ENCODE measurements at regions not wholly inside any gene's neighbourhood (a gene's known extent, or its start where the extent isn't known, plus 50 kb on each side); places are given as distances from the start of the nearest gene placed in this dataset.

- ATAC-seq (ENCODE audit: poor library complexity): no peak
- no peak for DNase-seq
- intact Hi-C loops (cut with DNase I): no loop called here
These were observed 1155.7 kb upstream of the CDH18 start for GRCh38 chr5:21143686-21144085.

DNA sequence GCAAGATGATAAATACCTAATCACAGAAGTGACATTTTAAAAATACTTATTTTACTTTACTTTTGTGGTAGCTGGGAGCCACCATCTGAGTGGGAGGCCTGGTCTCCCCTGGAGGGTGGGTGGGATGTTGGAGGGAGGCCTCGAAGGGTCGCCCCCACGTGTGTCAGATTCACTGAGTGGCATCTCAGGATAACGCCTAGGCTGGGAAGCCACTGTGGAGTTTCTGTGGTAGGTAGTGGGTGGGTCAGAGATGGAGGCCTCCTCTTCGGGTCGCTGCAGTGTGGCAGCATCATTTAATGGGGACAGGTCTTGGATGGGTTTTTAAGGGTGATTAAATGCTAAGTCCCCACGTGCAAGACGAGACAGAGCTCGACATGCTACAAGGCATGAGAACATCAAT, 1154.8 kb upstream of the CDH18 start:
- no peak for ATAC-seq (ENCODE audit: poor library complexity)
- DNase-seq: no peak
- intact Hi-C loops (cut with DNase I): no loop called here

GRCh38 chr5:21140987-21141386, 1153.0 kb upstream of the CDH18 start:
- ATAC-seq (ENCODE audit: poor library complexity) (no peak), DNase-seq (no peak)
- intact Hi-C loops (cut with DNase I): no loop called here

- intact Hi-C loops (cut with DNase I): no loop called here
- DNase-seq: no peak
- ATAC-seq (ENCODE audit: poor library complexity): no peak
These were observed 1138.2 kb upstream of the CDH18 start for GRCh38 chr5:21126236-21126635.

- no peak for ATAC-seq (ENCODE audit: poor library complexity)
- intact Hi-C loops (cut with DNase I): no loop called here
These were observed 1137.4 kb upstream of the CDH18 start for GRCh38 chr5:21125238-21125983.

DNA sequence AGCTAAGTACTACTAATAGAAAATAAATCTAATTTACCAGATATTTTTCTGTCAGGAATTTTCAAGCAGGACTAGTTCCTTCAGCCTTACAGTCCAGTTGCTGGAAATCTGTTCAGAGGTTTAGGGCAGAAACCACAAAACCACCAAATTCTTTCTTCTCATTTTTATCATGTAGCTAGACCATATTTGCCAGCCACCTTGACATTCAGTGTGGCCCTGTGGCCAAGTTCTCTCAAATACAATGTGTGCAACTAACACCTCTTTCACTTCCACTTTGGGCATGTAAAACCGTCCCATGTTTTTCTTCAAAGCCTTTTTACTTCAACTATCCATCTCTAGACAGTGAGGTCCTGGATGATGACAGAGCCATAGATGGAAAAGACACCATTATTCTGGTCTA, 1133.2 kb upstream of the CDH18 start:
- ATAC-seq (ENCODE audit: poor library complexity) (no peak), DNase-seq (no peak)
- intact Hi-C loops (cut with DNase I): no loop called here

More at GRCh38 chr5:21125238-21125983, 1137.4 kb upstream of the CDH18 start:
- no peak for DNase-seq

- DNase-seq (no peak), ATAC-seq (ENCODE audit: poor library complexity) (no peak)
- intact Hi-C loops (cut with DNase I): no loop called here
These were observed 1109.7 kb upstream of the CDH18 start for GRCh38 chr5:21097661-21098060.

GRCh38 chr5:21094619-21095018, 1106.6 kb upstream of the CDH18 start:
- ATAC-seq (ENCODE audit: poor library complexity): no peak
- intact Hi-C loops (cut with DNase I): no loop called here
- DNase-seq: no peak

DNA sequence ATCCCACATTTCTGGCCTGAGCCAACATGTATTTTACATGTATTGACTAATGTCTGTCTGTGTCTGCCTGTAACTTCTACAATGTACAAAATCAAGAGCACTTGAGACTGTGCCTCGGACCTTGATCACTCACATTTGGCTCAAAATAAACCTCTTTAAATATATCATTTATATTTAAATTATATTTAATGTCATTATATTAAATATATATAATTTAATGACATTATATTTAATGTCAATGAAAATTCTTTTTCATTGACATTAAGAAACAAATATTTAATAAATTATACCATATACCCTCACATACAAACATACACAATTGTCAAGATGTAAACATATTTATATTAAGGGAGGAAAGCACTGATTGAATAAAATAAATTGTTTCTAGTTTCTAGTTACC, 1099.8 kb upstream of the CDH18 start:
- no peak for ATAC-seq (ENCODE audit: poor library complexity)
- intact Hi-C loops (cut with DNase I): no loop called here
- DNase-seq: no peak

- intact Hi-C loops (cut with DNase I): no loop called here
- ATAC-seq (ENCODE audit: poor library complexity): no peak
- no peak for DNase-seq
These were observed 1097.8 kb upstream of the CDH18 start for GRCh38 chr5:21085791-21086190.

DNA sequence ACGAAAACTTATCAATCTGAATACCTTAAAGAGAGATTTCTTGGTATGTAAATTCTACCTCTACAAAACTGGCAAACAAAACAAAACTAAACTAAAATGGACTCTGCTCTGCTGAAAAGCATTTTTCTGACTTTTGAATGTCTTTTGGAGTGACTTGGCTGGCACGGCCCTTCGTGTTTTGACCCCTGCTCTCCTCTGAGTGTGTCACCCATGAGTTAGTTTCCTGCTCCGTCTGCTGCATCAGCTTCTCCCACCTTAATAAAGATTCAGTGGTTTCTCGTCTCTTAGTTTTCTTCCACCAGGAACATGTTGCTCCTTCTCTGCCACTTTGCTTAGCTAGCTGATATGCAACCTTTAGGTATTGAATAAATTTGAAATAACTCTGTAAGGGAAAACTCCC, 1084.0 kb upstream of the CDH18 start:
- intact Hi-C loops (cut with DNase I): no loop called here
- DNase-seq: no peak
- no peak for ATAC-seq (ENCODE audit: poor library complexity)

DNA sequence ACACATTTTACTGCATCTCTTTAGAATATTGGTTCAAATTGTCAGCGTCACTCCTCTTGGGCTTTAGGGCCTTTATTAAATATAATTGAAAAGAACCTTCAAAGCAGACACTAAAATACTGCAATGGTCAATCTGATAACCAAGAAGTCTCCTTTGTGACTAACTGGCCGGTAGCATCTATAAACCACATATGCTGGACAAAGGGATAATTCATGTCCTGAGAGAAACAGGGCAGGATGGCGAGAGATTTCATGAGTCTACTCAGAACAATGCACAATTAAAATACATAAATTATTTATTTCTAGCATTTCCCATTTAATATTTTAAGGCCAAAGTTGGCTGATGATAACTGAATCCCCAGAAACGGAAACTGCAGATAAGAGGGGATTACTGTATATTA, 1083.4 kb upstream of the CDH18 start:
- ATAC-seq (ENCODE audit: poor library complexity) (no peak), DNase-seq (no peak)
- intact Hi-C loops (cut with DNase I): no loop called here

DNA sequence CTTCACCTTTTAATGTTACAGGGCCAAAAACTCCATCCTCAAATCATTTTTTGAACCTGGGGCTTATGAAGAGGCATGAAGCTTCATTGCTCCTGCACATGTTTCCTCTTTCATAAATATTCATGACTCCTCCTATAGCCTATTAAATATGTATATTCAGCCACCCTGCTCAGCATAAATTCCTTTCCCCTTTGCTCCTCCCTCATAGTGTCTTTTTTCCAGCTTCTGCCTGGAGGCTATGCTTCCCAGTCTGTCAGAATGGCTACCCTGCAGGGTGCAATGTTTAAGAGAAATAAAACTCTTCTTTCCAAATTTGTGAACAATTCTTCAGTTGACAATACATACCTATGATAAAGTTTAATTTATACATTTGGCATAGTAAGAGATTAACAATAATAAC, 1082.9 kb upstream of the CDH18 start:
- ATAC-seq (ENCODE audit: poor library complexity) (no peak), DNase-seq (no peak)
- intact Hi-C loops (cut with DNase I): no loop called here

DNA sequence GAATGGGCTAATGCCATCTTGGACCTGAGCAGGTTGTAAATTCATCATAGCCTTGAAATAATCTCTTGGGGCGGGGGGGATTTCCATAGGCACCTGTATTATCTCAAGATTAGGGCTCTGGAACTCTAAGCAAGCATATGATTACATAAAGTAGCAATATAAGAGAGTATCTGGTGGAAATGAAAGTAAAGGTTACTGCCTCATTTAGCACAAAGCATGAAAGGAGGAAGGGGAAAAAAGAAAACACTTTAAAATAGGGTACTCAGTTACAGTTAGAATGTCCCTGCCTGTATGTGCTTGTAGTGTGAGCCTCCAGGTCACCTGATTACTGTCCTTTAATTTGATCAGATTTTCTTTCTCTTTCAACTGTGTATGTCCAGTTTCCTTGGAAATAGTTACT, 1079.7 kb upstream of the CDH18 start:
- ATAC-seq (ENCODE audit: poor library complexity) (no peak), DNase-seq (no peak)
- intact Hi-C loops (cut with DNase I): no loop called here

- ATAC-seq (ENCODE audit: poor library complexity) (no peak), DNase-seq (no peak)
- intact Hi-C loops (cut with DNase I): no loop called here
These were observed 1075.1 kb upstream of the CDH18 start for GRCh38 chr5:21063146-21063545.

- ATAC-seq (ENCODE audit: poor library complexity): no peak
These were observed 1070.3 kb upstream of the CDH18 start for GRCh38 chr5:21058289-21058688.

DNA sequence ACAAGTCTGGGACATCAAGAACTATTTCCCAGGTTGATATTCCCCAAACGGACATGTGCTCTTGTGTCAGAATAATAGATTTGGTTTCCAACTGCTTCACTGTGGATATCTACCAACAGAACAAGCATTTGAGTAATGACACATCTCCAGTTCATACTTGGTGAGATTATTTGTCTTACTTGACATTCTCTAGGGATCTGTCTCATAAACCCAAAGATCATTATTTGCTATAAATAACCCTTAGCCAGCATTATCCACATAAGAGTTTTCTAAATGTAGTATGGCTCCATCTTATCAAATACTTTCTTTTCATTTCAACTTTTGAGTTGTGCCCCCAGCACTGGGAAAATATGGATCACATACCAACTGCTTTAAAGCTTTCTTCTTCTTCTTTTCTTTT, 1063.9 kb upstream of the CDH18 start:
- intact Hi-C loops (cut with DNase I): no loop called here
- ATAC-seq (ENCODE audit: poor library complexity) (no peak), DNase-seq (no peak)

More at GRCh38 chr5:21058289-21058688, 1070.3 kb upstream of the CDH18 start:
- DNase-seq: no peak
- intact Hi-C loops (cut with DNase I): no loop called here

DNA sequence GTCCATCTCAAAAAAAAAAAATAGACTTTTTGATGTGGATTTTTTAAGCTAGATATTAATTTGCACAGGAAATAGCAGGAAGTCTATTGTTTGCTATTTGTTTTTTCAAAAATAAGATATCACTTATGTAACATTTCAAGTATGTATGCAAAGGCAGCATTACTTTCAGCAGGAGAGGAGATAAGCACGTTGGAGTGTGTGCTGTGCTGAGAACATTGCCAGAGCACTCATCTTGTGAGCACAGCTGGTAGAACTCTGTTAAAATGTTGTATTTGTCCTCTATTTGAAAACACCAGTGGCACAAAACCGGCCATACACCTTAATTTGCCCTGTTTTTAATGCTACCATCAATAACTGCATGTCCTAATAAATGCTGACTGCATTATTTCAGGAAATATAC, 1061.9 kb upstream of the CDH18 start:
- no peak for ATAC-seq (ENCODE audit: poor library complexity)
- no peak for DNase-seq
- intact Hi-C loops (cut with DNase I): no loop called here

GRCh38 chr5:21030981-21031380, 1043.0 kb upstream of the CDH18 start:
- intact Hi-C loops (cut with DNase I): no loop called here
- ATAC-seq (ENCODE audit: poor library complexity) (no peak), DNase-seq (no peak)

DNA sequence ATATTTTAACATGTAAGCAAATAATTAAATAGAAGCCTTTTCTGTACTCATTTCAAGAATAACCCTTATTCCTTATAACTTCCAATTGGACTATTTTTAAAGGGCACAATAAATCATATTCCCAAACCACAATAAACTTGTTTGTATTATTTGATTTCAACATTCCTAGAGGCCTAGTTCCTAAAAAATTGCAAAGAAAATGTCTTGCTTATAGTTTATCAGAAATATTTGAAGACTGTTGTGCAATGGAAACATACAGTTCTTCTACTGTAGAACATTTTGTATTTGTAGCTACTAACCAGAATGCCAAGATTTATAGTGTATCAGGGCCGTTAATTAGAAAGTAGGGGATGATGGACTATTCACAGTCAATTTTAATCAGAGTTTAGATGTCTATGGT, 1037.0 kb upstream of the CDH18 start:
- intact Hi-C loops (cut with DNase I): no loop called here
- no peak for DNase-seq
- no peak for ATAC-seq (ENCODE audit: poor library complexity)

GRCh38 chr5:21013237-21013636, 1025.2 kb upstream of the CDH18 start:
- ATAC-seq (ENCODE audit: poor library complexity) (no peak), DNase-seq (no peak)
- intact Hi-C loops (cut with DNase I): no loop called here
